ENCODE measurements at regions not wholly inside any gene's neighbourhood (a gene's known extent, or its start where the extent isn't known, plus 50 kb on each side); places are given as distances from the start of the nearest gene placed in this dataset.

- POLR2A ChIA-PET (ENCODE audit: low non-redundant PET) = no interaction called here
- no peak for DNase-seq (ENCODE audit: low spot score)
- no peak for TF ChIP-seq CTCF (conservative IDR thresholded peaks at IDR 0.05; ENCODE audit: low read depth)
- no peak overlapping the region for H3K27ac ChIP-seq
- CTCF ChIA-PET = no interaction called here
Observed at GRCh38 chr2:180289627-180290026, 282.5 kb upstream of the CWC22 start.

GRCh38 chr2:180279581-180279980 lies 272.5 kb upstream of the CWC22 start:
- POLR2A ChIA-PET (ENCODE audit: low non-redundant PET) = no interaction called here
- no peak for TF ChIP-seq CTCF (conservative IDR thresholded peaks at IDR 0.05; ENCODE audit: low read depth)
- CTCF ChIA-PET = no interaction called here
- no peak overlapping the region for H3K27ac ChIP-seq
- no peak for DNase-seq (ENCODE audit: low spot score)

GRCh38 chr2:180276733-180277132 lies 269.6 kb upstream of the CWC22 start:
- ChIA-PET POLR2A (ENCODE audit: low non-redundant PET) (no interaction called here), CTCF (no interaction called here)
- no peak for TF ChIP-seq CTCF (conservative IDR thresholded peaks at IDR 0.05; ENCODE audit: low read depth)
- no peak for DNase-seq (ENCODE audit: low spot score)
- H3K27ac ChIP-seq = no peak overlapping the region

GRCh38 chr2:180268006-180268405 lies 260.9 kb upstream of the CWC22 start:
- no peak for DNase-seq (ENCODE audit: low spot score)
- CTCF ChIA-PET = interaction anchor here (0.6 kb wide), 1 partner anchor 216 kb away, joined by 4 read pairs; no protein-coding TSS in a partner anchor
- POLR2A ChIA-PET (ENCODE audit: low non-redundant PET) = no interaction called here
- no peak for TF ChIP-seq CTCF (conservative IDR thresholded peaks at IDR 0.05; ENCODE audit: low read depth)
- no peak overlapping the region for H3K27ac ChIP-seq

- ChIA-PET POLR2A (ENCODE audit: low non-redundant PET) (no interaction called here), CTCF (no interaction called here)
- H3K27ac ChIP-seq = no peak overlapping the region
- no peak for DNase-seq (ENCODE audit: low spot score)
- no peak for TF ChIP-seq CTCF (conservative IDR thresholded peaks at IDR 0.05; ENCODE audit: low read depth)
Observed at GRCh38 chr2:180261976-180262375, 254.9 kb upstream of the CWC22 start.

- H3K27ac ChIP-seq = no peak overlapping the region
- DNase-seq (ENCODE audit: low spot score) = no peak
- no peak for TF ChIP-seq CTCF (conservative IDR thresholded peaks at IDR 0.05; ENCODE audit: low read depth)
- ChIA-PET POLR2A (ENCODE audit: low non-redundant PET) (interaction anchor here (0.6 kb wide), 1 partner anchor 435 kb away, joined by 3 read pairs; no protein-coding TSS in a partner anchor), CTCF (no interaction called here)
Observed at GRCh38 chr2:180258579-180258978, 251.5 kb upstream of the CWC22 start.

GRCh38 chr2:180258041-180258537 lies 251.0 kb upstream of the CWC22 start:
- H3K27ac ChIP-seq = no peak overlapping the region
- ChIA-PET CTCF (interaction anchor here (0.6 kb wide), 1 partner anchor 47 kb away, joined by 5 read pairs; no protein-coding TSS in a partner anchor), POLR2A (ENCODE audit: low non-redundant PET) (no interaction called here)
- no peak for TF ChIP-seq CTCF (conservative IDR thresholded peaks at IDR 0.05; ENCODE audit: low read depth)
- no peak for DNase-seq (ENCODE audit: low spot score)
